ENCODE measurements at regions not wholly inside any gene's neighbourhood (a gene's known extent, or its start where the extent isn't known, plus 50 kb on each side); places are given as distances from the start of the nearest gene placed in this dataset.

- CTCF ChIA-PET: no interaction called here
- Mint-ChIP-seq H3K4me3 (no peak overlapping the region), H3K4me1 (ENCODE audit: low read depth) (no peaks in the 10 kb centered on the region), H3K27me3 (no peaks in the 10 kb centered on the region), H3K9me3 (peaks cover 19% of the 10 kb centered on the region), H3K27ac (no peak overlapping the region), H3K36me3 (ENCODE audit: low read depth) (no peaks in the 10 kb centered on the region)
- DNase-seq (no peak), ATAC-seq (no peak)
- TF ChIP-seq CTCF (IDR thresholded peaks at IDR 0.05): no peak
- intact Hi-C loops (cut with micrococcal nuclease): no loop called here
- POLR2A ChIA-PET: interaction anchor here (0.7 kb wide), 1 partner anchor 313 kb away, joined by 3 read pairs; no protein-coding TSS in a partner anchor
These were observed 202.9 kb downstream of the LRRC3B start for GRCh38 chr3:26825454-26825853.

DNA sequence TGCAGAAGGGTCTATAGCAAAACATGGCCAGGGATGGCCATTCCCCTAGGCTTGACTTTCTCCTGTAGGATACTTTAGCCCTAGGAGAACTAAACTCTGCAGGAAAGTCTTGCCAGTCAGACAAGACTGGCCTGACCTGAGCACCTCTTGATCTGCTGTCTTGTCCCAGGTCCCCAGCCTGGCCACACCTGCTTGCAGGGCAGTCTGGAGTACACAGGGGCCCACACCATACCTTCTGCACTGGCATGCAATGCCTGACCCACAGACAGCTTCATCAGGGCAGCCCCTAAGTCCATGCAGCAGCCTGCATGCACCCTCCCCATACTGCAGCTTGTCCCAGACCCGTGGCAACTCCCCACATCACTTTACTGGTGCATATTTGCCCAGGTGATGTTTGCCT is 204.6 kb downstream of the LRRC3B start:
- Mint-ChIP-seq H3K27me3 (no peaks in the 10 kb centered on the region), H3K4me1 (ENCODE audit: low read depth) (no peaks in the 10 kb centered on the region), H3K36me3 (ENCODE audit: low read depth) (no peaks in the 10 kb centered on the region), H3K27ac (no peak overlapping the region), H3K9me3 (peaks cover 14% of the 10 kb centered on the region), H3K4me3 (no peak overlapping the region)
- TF ChIP-seq CTCF (IDR thresholded peaks at IDR 0.05): no peak
- ATAC-seq: no peak
- intact Hi-C loops (cut with micrococcal nuclease): no loop called here
- ChIA-PET CTCF (no interaction called here), POLR2A (no interaction called here)
- no peak for DNase-seq

DNA sequence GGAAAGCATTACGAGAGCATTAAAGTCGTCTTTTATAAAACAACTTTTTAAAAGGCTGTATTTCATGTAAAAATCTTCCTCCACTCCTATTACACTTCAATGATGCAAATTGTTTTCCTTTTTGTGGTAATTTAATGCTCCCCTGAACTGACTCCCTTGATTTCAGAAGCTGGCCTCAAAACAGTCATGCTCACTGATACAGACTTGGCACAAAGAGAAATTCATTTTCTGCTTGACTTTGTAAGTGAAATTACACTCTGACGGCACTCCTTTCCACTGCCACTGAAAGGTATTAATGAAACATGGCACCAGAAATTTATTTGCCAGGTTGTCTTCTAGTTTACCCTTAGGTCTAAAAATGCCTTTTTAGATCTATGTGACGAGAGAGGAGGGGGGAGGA is 215.5 kb downstream of the LRRC3B start:
- Mint-ChIP-seq H3K36me3 (ENCODE audit: low read depth) (no peaks in the 10 kb centered on the region), H3K9me3 (peaks cover 2% of the 10 kb centered on the region), H3K4me3 (no peak overlapping the region), H3K27ac (no peak overlapping the region), H3K27me3 (no peaks in the 10 kb centered on the region), H3K4me1 (ENCODE audit: low read depth) (no peaks in the 10 kb centered on the region)
- TF ChIP-seq CTCF (IDR thresholded peaks at IDR 0.05): no peak
- ChIA-PET POLR2A (no interaction called here), CTCF (no interaction called here)
- intact Hi-C loops (cut with micrococcal nuclease): no loop called here
- no peak for DNase-seq
- no peak for ATAC-seq

DNA sequence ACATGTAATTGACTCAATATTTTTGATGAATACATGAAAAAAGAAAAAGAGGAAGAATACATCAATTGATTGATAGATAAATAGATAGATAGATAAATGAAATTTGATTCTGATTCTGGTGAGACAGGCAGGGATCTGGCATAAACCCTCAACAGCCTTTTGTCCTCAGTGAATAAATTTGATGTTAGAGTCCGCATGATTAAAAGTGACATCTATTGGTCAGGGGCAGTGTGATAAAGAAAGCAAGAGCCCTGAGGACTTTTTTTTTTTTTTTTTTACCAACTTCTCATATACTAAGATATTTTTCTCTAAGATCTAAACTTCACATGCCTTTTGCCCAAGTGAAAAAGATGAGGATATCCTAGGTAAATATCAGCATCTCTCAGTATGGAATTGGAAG is 216.4 kb downstream of the LRRC3B start:
- no peak for ATAC-seq
- no peaks in the 10 kb centered on the region for H3K36me3 Mint-ChIP-seq (ENCODE audit: low read depth)
- intact Hi-C loops (cut with micrococcal nuclease): no loop called here

GRCh38 chr3:26840272-26840870 is 217.8 kb downstream of the LRRC3B start:
- H3K27me3 Mint-ChIP-seq: no peaks in the 10 kb centered on the region
- no peak overlapping the region for H3K27ac Mint-ChIP-seq
- intact Hi-C loops (cut with micrococcal nuclease): no loop called here
- DNase-seq: no peak
- ATAC-seq: no peak
- H3K36me3 Mint-ChIP-seq (ENCODE audit: low read depth): no peaks in the 10 kb centered on the region
- peaks cover 2% of the 10 kb centered on the region for H3K9me3 Mint-ChIP-seq
- no peaks in the 10 kb centered on the region for H3K4me1 Mint-ChIP-seq (ENCODE audit: low read depth)
- CTCF ChIA-PET: no interaction called here
- no peak for TF ChIP-seq CTCF (IDR thresholded peaks at IDR 0.05)
- H3K4me3 Mint-ChIP-seq: no peak overlapping the region
- POLR2A ChIA-PET: no interaction called here

More for the DNA sequence above, 216.4 kb downstream of the LRRC3B start:
- no peak for DNase-seq
- Mint-ChIP-seq H3K27me3 (no peaks in the 10 kb centered on the region), H3K9me3 (peaks cover 2% of the 10 kb centered on the region), H3K27ac (no peak overlapping the region), H3K4me1 (ENCODE audit: low read depth) (no peaks in the 10 kb centered on the region), H3K4me3 (no peak overlapping the region)
- no peak for TF ChIP-seq CTCF (IDR thresholded peaks at IDR 0.05)
- ChIA-PET POLR2A (no interaction called here), CTCF (no interaction called here)
